Muscle of back (tissue), 3 donors: ENCODE measurements at regions not wholly inside any gene's neighbourhood (a gene's known extent, or its start where the extent isn't known, plus 50 kb on each side); places are given as distances from the start of the nearest gene placed in this dataset.

Experiments
- DNase-seq, 3 donors: peaks; one replicate each; pipeline versions ENCODE4 v3.0.0 to v3.0.0-alpha.2; 2013

DNA sequence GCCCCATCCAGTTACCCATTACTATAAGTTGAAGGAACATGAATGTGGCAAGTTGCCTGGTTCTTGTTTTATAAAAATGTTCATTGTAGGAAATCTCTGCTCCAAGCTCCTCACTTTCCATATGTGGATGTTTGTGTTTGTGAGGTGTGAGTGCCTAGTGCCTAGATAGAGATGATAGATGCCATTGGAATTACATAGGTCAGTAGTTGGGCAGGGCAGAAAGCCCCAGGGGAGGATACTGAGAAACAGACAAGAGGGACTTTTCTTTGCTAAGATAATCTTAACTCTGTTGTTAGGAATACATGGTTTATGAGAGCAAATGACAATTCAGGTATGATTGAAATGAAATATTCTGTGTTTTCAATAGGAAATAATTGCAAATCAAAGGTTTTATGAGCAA lies 226.3 kb upstream of the GRIP1 start:
- no peak for DNase-seq

DNA sequence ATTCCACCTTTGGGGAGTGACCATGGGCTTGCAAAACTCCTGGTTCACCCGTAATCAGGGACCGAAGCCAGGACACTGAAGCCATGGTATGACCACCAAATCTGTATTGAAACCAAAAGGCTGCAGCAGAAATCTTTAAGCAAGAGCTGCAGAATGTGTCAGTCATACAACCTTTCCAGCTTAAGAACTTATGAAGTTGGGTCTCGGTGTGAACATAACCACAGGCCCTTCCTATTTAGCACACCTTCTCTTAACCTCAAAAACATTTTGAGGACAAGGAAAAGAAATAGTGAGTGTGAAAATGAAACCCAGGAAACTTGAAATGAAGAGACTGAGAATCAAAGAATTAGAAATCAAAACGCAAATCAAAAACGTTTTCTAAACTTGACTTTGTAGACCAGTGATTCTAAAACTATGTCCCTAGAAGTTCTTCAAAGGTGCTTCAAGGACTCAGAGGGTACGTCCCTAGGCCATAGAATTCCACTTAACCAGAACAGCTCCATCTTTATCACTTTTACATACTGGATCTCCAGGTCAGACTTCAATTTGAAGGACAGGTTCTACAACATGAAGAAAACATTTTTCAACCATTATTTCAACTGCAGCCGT lies 231.6 kb upstream of the GRIP1 start:
- DNase-seq = no peak

DNA sequence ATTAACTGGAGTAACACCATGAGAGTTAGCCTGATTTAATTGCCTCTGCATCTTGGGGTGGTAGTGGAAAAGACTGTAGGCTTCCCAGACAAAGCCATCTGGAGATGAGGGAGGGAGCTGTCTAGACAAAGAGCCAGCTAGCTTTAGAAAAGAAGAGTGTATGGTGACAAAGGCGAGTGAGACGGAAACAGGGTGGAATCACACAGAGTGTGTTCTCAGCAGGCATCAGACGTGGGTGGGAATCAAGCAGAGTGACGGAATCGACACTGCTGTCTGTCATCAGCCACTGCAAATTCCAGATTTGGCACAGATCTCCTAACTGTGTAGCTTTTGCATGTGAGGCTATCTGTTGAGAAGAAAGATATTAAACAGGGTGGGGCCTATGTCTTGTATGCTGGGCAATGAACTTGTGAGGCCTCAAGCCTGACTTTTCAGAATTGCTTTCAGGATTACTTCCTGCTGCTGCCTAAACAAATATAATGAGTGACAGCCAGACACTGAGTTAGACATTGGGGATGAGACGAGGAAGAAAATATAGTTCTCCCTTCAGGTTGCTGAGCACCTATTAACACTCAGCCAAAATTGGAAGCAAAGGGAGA lies 236.5 kb upstream of the GRIP1 start:
- DNase-seq = no peak

DNA sequence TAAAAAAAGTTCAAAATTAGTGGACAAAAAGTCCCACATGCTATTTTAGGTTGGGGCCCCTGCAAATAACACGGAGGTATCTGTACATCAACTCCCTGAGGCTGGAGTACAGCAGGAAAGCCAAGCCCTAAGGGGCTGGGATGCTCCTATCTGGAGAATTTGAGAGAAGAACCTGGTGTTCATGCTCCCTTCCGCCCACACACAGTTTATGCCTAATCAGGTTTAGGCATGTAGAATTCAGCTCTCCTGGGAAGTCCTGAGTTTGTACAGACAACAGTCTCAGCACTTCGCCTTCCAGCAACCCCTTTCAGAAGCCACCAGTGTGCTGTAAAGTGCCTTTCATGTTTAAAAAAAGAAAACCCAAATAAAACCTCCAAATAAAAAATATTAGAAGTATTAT lies 237.3 kb upstream of the GRIP1 start:
- no peak for DNase-seq

DNA sequence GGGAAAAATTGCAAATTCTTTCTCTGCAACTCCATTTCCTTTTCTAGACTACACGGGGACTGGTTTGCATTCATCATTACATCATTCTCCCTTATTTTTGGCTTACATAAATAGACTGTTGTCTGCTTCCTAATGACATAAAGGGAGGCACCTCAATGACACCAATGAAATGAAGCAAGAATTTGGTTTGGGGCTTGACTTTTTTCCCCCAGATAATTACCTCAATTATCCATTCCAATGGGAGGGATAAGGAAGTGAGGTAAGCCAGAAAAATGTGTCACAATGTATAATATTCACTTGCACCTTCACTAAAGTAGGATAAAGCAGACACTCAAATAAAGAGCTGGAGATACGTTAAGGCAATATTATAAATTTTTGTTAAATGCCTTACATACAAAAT lies 240.6 kb upstream of the GRIP1 start:
- DNase-seq = no peak

DNA sequence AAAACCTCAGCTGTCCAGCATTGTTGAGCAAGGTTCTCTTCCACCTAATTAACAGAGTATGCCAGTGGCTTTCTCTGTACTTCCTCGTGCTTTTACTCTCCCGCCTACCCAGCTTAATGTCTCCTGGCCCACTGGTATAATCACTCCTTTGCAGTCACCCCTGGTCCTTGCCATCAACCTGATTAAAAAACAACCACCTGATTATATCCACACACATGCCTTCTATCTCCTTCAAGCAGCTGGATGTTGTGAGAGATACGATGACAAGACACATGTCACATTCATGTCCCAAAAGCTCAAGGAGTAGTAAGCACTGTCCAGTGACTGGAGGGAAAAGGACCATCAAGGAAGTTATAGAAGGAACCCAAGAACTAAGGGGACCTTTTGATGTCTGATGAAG lies 241.3 kb upstream of the GRIP1 start:
- DNase-seq = no peak

DNA sequence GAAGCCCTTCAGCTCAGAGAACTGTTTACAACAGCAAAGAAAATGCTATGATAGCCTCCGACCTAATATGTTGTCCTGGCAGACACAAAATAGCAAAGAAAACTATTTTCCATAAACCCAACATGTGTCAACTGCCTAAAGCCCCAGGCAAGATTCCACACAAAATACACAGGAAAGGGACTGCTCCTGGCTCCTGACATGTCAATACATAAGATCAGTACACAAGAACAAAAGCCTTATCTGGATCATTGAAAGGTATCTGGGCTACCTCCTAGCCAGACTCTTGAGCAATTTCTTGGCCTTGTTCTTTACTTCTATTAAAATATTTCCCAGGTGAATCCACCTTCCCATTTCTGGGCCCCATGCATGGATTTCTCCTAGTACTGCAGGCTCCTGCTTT lies 242.3 kb upstream of the GRIP1 start:
- DNase-seq = no peak

DNA sequence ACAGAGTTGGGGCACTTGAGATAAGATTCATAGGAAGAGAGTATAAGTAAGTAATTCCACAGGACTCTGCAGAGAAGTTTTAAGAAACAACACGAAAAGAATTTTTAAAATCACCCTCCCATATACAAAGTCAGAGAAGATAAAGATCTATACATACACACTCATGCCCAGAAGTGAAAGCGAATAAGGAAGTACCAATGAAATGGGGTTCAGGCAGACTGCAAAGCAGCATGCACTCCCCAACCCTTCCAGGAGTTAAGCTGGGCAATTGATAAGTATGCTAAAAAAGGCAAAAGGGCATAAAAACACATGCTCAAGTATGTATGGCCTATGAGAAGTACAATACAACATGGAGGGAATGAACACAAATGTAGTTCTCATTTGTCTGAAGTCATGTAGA lies 246.2 kb upstream of the GRIP1 start:
- no peak for DNase-seq

DNA sequence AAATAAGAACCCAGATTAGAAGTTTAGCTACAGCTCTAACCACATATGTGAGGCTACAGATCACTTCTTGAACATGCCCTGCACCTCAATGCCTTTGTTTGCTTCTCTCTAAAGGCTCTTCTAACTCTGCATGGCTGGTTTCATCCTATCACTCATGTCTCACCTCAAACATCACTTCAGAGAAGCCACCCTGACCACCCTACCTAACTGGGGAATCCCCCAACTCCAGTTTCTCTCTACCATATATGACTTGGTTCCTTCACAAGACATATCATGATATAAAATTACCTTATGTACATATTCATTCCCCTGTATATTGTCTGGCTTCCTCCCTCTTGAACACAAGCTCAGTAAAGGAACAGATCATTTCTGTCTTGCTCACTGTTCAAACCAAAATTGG lies 250.2 kb upstream of the GRIP1 start:
- no peak for DNase-seq

DNA sequence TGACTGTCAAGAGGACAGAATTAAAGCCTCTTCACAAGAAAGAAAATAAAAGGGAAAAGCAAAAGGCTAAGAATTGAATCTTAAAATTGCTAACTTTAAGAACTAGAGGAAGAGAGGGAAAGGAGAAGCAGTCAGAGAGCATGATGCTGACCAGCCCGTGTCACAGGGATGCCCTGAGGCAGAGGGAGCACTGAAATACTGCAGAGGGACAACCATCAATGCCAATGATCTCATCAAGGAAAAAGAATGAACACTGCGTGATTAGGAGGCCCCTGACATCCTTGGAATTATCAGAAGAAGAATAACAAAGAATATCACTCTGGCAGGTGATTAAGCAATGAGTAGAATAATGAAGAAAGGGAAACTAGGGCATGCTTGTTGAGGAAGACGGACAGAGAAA lies 252.2 kb upstream of the GRIP1 start:
- no peak for DNase-seq

DNA sequence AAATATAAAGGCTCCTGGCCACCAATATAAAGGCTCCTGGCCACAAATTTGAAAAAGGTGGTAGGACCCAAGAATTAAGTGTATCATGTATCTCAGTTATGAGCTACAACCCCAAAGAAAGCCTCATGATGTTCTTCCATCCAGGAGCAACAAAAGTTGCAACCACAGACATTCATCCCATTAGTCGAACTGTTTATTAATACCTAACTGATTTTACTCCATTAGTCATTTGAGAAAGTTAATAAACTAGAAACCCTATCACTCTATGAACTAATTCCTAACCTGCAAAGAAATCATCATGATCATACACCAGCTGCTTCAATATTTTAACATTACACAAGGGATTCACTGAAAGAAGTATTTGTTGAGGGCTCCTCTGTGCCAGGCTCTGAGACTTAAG lies 253.2 kb upstream of the GRIP1 start:
- no peak for DNase-seq

DNA sequence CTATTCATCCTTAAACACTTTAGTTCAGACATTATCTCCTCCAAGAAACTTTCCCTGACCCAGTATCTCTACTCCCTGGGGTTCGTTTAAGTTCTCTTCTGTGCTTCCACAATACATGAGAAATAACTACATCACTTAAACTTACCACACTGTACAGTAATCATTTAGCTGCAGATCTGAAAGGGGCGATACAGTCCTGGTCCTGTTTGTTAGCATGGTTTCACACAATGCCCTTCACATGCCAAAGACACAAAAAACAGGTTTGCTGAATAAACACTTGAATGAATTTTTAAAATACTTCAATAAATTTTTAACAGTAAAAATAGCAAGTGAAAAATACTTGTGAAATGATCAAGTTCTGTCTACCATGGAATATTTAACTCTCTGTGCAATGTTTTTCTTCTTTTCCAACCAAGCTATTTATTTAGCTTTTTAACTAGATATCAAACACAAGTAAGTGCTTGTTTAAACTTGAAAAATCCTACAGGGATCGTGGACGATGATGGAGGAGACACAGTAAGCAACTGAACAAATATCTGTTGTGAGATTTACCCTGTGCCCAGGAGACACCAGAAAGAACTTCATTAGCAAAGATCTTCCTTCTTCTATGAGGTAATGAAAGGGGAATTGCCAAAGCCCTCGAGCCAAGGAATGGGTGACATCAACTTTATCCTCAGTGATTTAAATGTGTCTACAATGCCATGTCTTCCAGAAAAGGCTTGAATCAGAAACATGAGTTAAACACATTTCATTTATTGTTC lies 255.6 kb upstream of the GRIP1 start:
- DNase-seq = no peak

DNA sequence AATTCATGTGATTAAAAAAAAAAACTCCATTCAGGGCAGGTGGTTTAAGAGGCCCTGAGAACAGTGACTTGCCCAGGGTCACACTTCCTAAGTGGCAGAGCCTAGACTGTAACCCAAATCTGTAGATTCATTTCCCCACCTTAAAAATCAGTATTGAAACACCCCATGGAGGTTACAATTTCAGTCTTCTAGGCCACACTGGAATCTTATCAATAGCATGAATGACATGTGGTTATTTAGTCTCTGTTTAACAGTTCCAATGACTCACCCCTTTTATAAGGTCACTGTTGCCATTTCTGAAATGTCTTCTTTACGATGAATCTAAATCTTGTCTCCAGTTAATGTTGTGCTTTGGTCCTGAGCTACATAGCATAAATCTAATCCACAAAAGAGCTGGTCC lies 262.3 kb upstream of the GRIP1 start:
- DNase-seq = no peak

DNA sequence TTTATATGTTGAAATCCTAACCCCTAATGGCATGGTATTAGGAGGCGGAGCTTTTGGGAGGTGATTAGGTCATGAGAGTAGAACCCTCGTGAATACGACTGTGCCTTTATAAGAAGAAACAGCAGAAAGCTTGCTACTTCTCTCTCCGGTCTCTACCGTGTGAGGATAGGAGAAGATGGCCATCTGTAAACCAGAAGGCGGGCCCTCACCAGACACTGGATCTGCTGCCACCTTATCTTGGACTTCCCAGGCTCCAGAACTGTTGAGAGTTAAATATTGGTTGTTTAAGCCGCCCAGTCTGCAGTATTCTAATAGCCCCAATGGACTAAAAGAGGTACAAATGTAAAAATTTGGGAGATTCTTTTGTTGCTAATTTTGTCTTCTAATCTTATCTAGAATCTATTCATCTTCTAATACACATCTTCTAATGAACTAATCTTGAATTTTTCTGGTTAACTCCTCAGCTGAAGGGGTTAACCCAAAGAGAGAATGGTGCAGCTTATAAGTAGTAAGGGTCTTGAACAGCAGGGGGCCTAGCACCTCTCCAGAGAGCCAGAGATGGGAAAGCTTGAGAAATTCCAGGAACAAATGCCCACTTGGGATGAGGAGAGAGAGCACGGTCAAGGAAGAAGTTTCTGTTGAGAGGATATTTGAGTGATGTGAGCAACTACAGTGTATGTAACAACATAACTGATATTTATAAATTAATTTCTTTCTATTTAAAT lies 264.0 kb upstream of the GRIP1 start:
- DNase-seq = no peak

DNA sequence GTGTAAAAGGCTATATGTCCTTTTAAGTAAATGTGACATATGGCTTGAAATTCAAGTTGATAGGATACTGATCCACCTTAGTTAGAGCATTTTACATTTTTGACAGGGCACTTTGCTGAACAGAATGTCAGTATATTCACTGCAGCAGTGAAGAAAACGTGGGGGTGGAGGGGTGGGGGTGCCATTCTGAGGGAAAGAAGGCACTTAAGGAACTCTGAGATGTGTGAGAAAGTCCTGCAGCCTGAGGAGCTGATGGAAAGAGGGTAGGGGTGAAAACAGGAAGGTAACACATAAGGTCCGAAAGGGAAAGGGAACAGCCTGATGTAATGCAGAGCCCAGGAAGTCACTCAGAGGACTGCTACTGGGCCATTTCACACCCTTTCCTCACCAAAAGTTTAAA lies 265.5 kb upstream of the GRIP1 start:
- DNase-seq = no peak

DNA sequence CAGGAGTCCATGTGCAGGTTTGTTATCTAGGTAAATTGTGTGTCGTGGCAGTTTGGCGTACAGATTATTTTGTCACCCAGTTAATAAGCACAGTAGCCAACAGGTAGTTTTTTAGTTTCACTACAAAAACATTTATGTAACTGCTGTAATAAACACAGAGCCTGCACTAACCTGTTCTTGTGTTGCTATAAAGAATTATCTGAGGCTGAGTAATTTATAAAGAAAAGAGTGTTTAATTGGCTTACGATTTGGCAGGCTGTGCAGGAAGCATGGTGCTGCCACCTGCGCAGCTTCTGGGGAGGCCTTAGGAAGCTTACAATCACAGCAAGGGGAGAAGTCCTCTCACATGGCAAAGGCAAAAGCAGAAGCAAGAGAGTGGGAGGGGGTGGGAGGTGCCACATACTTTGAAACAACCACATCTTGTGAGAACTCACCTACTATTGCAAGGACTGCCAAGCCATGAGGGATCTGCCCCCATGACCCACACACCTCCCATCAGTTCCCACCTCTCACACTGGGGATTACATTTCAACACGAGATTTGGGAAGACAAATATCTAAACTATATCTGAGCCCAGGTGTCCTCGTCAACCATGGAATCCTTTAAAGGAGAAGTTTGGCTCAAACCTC lies 266.4 kb upstream of the GRIP1 start:
- DNase-seq = no peak

DNA sequence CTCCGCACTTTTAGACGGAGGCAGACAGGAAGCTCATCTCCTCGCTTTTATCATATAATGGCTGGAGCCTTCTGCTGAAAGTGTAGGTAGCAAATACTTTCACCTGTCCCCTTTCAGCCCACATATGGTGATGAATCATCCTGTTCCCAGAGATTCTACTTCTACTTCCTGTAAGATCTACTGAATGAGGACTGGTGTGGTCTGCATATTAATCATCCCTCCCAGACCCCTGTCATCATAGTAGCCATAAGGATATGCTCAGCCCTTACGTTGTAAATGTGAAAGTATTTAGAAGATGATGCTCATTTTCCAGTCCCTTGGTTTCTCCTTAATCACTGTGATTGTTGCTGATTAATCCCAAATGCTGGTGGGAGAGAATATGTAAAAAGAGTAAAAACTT lies 268.2 kb upstream of the GRIP1 start:
- no peak for DNase-seq

DNA sequence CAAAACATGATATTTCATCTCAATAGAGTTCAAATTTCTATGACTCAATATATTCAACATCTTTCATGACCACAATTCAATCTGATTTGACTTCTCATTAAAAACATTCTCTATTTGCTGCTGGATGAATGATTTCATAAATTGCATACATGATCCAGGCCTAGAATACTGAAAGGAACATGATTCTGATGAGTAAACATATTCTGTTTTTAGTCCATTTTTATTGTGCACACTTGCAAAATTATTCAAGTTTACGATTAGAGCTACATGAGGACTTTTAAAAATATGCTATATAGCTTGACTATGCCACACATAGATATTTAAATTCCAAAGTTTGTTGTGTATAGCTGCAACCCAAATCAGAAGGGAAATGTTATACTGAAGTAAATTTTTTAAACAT lies 273.8 kb upstream of the GRIP1 start:
- DNase-seq = no peak

DNA sequence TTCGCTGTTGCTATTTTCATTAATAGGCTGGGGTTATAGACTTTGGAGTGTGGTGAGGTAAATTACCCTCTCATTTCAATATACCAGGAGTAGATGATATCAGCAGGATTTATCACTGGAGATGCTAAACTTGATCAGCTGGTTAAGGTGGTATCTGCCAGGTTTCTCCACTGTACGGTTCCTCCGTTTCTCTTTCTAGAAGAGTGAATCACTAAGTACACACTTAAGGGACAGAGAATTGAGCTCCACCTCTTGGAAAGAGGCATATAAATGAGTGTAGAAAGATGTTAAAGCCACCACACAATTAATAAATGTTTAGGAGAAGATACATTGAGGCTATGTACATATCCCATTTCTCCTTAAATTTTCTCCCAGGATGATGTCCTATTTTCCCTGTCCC lies 277.4 kb upstream of the GRIP1 start:
- DNase-seq = no peak

DNA sequence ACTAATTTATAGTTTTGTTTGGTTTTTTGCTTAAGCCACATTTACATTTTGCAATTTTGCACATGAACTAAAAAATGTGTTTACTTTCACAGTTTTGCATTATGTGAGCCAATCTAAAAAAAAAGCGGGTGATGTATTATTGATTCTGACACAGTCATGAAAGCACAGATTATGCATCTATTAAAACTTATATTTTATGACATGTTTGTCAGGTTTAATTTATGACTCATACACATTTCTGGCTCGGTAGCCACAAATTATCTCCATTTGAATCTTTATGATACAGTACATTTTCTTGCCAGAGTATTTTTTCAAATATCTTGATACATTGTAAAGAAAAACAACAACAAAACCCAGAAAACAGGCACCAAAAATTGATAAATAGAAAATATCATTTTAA lies 280.4 kb upstream of the GRIP1 start:
- DNase-seq = no peak

DNA sequence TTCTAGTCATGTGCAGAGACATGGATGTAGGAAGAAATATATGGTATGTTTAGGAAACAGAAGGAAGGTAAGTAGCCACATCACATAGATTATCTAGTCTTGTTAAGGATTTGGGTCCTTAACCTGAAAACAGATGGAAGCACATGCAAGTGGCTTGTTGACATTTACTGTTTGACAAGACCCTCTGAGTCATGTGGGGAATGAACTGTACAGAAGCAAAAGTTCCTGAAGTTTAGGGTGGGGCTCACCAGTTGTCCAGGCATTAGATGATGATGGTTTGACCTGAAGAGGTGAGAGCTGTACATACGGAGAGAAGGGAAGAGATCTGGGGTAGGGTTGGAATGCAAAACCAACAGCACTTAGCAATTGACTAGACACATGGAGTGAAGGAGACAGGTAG lies 281.1 kb upstream of the GRIP1 start:
- DNase-seq = no peak
